ENCODE measurements at regions not wholly inside any gene's neighbourhood (a gene's known extent, or its start where the extent isn't known, plus 50 kb on each side); places are given as distances from the start of the nearest gene placed in this dataset.

DNA sequence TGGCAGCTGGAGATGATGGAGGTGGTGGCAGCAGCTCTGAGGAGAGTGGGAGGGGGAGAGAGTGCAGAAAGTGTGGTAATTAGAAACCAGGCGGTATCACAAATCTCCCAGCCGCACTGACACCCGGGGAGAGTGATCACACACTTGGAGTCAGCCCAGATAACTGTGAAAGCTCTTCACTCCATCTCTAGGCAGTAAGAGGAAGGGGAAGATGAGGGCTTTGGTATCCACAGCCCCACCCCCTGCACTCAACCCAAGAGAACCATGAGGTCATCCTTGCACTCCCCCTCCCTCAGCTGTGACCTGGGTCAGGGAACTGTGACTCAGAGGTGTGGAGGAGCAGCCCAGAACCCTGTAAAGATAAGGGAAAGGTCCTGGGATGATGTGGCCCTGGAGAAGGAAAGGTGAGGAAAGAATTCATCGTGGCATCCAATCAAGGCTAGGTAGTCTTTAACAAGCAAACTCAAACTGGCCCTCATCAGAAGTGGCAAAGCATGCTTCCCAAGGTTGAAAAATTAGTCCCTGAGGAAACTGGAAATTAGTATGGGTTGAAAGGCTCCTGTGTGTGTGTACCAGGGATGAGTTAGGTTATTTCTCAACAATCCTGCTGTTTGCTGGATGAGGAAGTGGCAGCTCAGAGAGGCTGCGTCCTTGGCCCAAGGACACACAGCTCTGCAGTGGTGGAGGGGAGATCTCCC lies 111.0 kb upstream of the LHX5 start:
- intact Hi-C loops (cut with DNase I) = no loop called here
- DNase-seq = no peak

DNA sequence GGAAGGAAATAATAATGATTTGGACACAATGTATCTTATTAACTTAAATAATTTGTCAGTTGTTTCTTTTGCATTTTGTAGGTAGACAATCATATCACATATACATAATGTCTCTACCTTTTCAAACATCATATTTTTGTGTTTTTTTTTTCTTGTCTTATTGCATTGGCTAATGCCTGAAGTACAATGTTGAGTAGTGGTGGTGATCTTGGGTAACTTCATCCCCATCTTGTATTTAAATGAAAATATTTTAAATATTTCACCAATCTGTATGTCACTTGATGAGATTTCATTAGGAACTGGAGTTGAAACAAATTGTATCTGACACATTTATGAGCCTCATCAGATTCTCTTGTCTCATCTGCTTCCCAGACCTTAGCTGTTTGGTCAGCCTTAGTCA lies 109.7 kb upstream of the LHX5 start:
- intact Hi-C loops (cut with DNase I) = no loop called here
- no peak for DNase-seq

DNA sequence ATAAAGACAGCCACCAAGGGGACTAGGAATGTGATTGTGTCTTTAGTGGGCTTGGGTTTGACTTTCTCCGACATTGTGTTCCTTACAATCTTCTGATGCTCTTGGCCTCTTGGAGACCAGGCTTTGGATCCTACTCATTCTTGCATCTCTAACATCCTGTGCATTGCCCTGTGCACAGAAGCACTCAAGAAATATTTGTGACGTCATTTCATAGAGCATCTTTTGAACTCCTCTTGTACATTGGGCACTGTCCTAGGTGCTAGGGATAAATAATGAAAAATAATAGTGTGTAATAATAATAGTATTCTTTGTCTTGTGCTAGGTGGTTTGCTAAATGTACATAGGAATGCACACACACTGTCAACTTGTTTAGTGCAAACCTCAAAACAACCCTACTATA lies 108.8 kb upstream of the LHX5 start:
- intact Hi-C loops (cut with DNase I) = no loop called here
- no peak for DNase-seq

DNA sequence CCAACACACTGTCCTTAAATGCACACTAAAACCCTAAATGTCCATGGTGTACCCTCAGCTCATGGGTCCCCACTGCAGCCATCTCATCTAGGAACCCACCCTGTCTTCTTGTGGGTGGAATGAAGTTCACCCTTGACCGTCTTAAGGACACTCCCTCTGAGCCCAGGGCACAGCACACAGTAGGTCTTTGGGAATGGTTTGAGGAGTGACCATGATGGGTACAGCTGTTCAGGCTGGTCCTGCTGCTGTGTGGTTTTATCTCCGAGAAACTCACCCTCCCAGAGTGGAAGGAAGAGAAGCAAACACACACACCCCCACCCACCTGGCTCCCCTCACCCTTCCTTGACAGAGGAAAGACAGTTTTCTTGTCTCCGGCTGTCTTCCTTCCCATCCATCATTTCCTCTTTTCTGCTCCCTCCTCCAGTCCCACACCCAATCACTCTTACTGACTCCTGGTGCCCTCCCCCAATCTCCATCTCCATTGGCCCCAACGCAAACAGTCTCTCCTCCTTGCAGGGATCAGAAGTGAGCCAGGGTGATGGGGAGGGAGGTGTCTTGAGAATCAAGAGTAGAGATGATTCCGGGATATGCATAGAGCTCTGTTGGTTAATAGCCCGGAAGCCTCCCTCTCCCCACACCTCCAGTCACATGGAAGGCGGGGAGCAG lies 105.9 kb upstream of the LHX5 start:
- intact Hi-C loops (cut with DNase I) = no loop called here
- no peak for DNase-seq

DNA sequence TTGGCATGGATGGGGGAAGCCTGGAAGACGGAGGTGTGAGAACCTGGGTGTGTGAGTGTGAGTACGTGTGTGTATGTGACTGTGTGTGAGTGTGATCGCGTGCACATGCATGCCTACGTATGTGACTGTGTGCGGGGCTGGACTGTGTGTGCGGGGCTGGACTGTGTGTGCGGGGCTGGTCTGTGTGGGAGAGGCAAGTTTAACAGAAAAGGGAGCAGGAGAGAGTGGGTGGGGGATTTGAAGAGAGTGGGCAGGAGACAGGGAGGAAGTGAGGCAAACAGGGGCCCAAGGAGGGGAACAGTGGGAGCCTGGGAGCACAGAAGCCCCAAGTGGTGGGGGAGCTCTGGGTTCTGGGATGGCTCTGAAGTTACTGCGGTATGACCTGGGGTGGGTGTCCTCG lies 103.7 kb upstream of the LHX5 start:
- intact Hi-C loops (cut with DNase I) = no loop called here
- DNase-seq = no peak

DNA sequence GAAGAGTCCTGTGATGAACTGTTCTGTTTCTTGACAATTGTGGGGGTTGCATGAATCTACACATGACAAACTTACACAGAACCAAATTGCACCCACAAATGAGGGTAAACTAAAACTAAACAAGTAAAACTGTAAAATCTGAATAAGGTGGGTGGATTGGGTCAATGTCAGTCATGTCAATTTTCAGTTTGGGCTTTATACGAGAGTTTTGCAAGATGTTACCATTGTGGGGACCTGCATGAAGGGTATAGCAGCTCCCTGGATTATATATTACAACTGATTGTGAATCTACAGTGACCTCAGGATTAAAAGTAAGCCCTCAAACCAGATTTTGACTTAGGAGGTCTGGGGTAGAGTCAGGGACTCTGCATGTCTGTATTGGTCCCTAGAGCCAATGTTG lies 101.5 kb upstream of the LHX5 start:
- intact Hi-C loops (cut with DNase I) = no loop called here
- DNase-seq = no peak

DNA sequence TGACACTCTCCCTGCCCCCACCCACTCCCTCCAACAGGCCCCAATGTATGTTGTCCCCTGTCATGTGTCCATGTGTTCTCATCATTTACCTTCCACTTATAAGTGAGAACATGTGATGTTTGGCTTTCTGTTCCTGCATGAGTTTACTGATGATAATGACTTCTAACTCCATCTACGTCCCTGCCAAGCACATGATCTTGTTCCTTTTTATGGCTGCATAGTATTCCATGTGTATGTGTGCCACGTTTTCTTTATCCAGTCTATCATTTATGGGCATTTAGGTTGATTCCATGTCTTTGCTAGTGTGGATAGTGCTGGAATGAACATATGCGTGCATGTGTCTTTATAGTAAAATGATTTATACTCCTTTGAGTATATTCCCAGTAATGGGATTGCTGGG lies 100.0 kb upstream of the LHX5 start:
- intact Hi-C loops (cut with DNase I) = no loop called here
- DNase-seq = no peak

DNA sequence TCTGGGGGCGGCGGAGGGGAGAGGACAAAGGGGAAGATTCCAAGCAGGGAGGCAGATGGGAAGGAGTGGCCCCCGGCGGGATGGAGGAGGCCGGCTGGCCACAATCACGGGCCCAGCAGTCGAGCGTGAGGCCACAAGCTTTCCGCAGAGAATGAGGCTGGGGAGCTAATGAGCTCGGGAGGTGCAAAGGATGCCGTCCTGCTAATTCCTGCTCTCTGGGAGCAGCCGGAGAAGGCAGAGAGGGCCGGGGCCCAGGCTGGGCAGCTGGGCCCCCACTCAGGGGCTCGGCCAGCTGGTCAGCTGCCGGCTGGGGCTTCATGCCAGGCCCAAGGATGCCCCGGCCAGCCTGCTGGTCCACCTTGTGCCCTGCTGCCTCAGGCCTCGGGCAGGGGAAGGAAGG lies 98.1 kb upstream of the LHX5 start:
- intact Hi-C loops (cut with DNase I) = no loop called here
- no peak for DNase-seq

DNA sequence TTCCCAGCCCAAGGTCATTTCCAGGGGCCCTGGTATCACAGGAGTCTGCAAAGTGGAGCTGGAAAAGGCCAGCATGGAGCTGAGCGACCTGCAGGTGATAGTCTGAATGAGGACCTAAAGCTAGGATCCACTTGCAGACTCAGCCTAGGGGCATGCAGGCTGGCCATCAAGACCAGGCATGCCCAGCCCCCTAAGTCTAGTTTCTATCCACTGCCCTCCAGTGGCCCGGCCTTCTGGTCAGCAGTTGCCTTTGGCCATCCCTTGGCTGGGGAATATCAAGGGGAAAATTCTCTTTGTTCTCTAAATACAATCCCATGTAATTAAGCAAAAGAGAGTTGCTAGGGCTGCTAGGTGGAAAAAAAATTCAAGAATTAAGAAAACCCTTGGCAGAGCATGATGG lies 96.3 kb upstream of the LHX5 start:
- DNase-seq = no peak
- intact Hi-C loops (cut with DNase I) = no loop called here

DNA sequence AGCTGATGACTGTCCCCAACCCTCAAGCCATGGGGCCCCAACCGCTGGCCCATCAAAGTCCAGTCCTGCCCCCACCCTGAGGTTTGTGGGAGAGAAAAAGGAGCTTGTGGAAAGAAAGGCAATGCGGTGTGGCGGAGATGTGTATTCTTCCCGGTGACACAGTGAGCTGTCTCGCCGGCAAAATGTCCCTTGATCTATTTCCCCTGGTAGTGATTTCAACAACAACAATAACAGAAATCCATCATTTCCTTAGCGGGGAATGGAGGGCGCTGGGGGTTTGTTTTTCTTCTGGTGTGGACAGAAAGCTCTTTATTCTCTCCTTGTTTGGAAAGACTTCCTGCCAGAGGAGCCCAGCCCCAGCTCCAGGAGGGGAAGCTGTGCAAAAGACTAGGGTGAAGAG lies 93.7 kb upstream of the LHX5 start:
- intact Hi-C loops (cut with DNase I) = no loop called here
- no peak for DNase-seq

DNA sequence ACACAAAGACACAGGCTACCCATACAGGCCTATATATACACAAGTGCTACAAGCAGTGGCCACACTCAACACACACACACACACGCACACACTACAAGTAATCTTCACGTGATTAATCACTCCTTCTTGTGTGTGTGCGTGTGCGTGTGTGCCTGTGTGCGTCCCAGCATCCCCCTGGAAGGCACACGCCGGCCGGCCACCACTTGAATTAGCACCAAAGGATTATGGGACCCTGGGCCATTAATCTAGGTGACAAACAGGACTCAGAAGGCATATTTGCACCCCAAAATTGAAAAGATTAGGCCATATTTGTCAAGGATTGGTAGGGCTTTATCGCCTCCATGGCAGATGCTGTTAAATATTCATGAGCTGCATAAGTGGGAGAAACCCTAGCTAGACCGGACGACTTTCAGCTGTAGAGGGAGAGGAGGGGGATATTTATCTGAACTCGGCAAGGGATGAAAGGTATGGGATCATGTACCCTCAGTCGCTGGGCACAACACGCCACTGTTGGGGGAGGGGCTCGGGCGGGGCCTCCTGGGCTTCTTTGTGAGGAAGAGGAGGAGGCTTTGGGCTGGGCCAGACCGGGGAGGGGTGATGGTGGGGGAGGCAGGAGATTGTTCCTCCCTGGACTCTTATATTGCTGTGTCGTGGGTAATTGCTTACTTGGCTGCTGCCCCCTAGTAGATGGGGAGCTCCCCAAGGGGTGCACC lies 89.6 kb upstream of the LHX5 start:
- no peak for DNase-seq
- intact Hi-C loops (cut with DNase I) = no loop called here

DNA sequence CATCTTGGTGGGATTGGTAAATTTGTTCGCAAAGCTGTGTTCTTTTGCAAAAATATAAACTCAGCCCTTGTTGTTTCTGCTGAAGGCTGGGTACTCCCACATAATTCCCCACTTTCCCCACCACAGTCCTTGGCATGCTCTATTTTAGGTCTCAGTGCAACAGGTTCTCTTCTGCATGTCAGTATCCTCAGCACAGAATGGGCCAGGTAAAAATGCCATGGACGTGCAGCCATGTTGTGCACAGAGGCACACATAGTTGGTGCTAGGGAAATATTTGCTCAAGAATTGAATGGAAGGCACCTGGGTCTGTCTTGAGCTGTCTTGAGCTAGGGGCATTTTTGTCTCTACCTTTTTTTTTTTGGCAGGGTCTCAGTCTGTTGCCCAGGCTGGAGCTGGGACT lies 87.8 kb upstream of the LHX5 start:
- no peak for DNase-seq
- intact Hi-C loops (cut with DNase I) = no loop called here

DNA sequence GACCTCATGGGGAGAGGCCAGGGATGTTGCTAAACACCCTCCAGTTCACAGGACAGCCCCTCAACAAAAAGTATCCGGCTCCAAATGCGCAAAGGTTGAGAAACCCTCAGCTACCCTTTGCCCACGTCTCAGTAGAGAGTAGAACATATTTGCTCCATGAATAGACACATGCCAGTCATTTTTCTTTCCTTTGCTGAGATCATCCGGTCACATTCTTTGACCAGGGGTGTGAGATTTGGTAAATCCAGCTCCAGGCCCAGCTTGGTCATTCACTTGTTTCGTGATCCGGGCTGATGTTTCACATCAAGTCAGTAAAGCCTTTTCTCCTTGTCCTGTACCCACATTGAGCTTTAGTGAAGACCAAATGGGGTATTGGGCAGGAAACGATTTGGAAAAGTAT lies 83.6 kb upstream of the LHX5 start:
- intact Hi-C loops (cut with DNase I) = no loop called here
- DNase-seq = no peak

DNA sequence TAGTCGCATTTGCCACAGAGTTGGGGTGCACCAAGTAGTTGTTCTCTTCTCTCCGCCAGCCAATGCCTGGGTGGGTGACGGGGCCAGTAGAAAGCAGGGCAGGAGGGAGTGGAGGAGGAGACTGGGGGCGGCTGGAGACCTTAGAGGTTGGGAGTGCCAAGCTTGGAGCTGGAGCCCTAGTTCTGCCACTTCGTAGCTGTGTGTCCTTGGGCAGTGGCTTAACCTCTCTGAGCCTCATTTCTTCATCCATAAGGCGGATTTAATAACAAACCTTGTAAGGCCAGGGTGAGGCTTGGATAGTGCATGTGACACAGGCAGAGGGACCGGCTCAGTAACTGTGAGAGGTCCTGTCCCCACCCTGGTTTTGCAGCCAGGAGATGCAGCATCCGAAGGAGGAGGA lies 81.1 kb upstream of the LHX5 start:
- intact Hi-C loops (cut with DNase I) = no loop called here
- DNase-seq = no peak

DNA sequence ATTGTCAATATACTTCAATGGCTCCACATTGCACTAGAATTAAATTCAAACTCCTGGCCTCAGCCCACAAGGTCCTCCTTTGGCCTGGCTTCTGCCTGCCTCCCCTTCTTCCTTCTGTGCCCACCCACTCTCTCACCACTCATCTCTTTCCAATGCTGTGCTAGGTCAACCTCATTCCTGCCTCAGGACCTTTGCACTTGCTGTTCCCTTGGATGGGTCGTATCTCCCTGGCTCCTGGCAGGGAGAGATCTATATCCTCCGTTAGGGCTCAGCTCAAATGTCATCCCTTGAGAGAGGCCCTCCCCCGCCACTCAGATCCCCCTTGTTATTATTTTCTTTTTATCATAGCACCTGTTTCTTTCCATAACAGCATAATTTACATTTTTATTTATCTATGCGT lies 79.9 kb upstream of the LHX5 start:
- intact Hi-C loops (cut with DNase I) = no loop called here
- DNase-seq = no peak

DNA sequence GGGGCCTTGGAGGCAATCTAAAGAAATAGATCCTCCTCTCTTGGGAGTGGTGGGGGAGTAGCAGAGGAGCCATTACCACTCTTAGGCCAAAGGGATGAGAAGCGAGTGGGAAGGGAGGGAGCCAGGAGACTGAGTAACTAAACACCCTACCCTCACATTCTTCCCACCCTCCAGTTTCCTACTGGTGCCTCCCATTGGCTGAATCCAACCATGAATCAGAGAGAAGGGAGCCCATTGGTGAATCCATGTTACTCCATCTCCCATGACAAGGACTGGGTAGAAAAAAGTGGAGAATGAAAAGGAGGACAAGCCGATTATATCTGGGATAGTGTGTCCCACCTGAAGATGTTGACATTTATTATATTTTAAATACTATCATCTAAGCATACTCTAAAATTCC lies 76.8 kb upstream of the LHX5 start:
- intact Hi-C loops (cut with DNase I) = no loop called here
- no peak for DNase-seq

DNA sequence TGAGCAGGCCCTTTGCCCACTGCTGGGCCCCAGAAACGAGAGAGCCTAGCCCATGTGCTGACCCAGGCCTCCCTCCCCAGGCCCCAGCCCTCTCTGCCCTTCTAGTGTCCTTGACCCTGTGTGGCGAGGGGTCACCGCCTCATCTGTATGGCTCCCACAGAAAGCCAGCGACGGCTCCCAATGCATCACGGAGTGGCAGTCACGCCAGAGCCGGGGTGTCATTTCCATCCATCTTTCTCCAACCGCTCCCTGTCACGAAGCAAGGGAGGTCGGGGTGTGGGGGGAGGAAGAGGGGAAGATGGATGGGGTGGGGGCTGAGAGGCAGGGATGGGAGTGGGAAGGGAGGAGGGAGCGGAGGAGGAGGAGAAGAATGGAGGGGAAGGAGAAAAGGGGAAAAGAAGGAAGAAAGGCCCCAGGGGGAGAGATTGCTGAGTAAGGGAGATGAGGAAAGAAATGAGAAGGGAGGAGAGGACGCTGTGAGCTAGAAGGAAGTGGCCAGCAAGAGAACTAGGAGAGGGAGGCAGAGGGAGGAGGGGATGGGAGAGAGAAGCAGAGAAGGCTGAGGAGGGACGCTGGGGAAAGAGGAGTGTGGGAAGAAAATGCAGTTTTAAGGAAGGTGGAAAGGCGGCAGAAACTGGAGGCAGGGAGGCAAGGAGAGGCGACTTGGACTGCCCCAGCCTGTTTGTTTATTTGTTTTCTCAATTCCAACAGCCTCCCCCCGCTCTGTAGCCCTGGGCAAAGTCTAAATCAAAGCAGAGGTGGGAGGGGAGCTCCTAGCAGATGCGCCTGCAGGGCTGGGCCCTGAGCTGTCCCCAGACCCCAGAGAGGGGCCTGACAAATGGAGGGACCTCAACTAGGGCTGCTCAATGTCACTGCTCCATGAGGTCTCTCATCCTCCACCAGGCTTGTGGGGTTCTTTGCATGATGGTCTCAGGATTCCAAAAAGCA lies 75.5 kb upstream of the LHX5 start:
- no peak for DNase-seq
- intact Hi-C loops (cut with DNase I) = no loop called here

DNA sequence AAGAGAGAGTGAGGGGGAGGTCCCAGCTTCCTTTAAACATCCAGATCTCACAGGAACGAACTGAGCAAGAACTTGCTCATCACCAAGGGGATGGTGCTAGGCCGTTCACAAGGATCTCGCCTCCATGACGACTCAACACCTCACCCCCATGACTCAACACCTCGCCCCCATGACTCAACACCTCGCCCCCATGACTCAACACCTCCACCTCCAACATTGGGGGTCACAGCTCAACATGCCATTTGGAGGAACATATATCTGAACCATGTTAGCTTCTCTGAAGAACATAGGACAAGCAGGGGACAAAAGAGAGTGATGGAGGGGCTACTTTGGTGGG lies 66.0 kb upstream of the LHX5 start:
- intact Hi-C loops (cut with DNase I) = no loop called here
- peak in 1 of 10 donors; percentile 26 for DNase-seq

DNA sequence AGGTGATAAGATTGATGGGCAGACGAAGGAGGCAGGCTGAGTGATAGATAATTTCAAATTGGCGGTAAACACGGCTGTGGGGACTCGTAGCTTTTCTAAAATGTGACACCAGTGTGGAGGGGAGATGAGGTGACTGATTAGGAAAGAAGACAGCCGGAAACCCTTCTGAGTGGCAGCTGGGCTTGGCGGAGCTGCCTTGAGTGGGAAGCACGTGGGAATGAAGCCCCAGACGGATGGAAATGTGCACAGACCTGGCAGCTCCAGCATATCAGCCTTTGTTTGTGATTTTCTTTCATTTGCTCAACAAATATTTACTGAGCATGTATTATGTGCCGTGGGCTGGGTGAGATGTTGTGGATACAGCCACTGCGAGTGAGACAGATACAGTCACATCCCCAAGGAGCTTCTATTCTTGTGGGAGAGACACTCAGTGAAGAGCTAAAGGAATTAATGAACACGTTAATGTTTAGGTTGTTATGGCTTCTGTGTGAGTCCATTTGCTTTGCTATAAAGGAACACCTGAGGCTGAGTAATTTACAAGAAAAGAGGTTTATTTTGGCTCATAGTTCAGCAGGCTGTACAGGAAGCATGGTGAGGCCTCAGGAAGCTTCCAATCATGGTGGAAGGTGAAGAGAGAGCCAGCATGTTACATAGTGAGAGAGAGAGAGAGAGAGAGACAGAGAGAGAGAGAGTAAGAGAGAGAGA lies 65.5 kb upstream of the LHX5 start:
- intact Hi-C loops (cut with DNase I) = no loop called here
- no peak for DNase-seq

DNA sequence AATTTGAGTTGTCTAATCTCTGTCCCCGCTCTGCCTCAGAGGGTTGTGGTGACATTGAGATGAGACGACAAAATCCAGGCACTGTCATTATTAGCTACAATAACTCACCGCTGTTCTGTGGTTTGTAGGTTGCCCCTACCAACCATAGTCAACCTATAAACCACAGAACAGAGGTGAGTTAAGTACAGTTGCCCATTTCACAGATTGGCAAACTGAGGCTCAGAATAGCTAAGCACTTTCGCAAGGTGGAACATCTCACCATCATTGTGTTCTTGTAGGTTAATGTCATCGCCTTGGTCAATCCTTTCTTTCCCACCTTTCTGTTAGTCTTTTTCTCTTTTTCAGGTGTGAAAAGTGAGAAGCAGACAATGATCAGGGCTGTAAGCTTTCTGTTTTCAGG lies 63.4 kb upstream of the LHX5 start:
- intact Hi-C loops (cut with DNase I) = no loop called here
- DNase-seq = no peak

DNA sequence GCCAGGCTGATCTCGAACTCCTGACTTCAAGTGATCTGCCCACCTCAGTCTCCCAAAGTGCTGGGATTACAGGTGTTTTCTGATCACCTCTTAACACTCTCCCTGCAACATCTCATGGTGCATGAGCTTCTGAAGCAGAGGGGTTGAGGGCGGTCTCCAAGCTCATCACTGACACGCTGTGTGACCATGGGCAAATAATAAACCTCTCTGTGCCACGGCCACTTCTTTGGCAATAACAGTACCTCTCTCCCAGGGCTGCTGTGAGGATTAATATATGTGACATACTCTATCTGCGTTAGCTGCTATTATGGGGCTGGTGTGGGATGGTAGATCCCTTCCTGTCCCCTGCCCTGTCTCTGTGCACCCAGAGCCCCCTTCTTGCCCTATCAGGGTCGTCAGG lies 62.9 kb upstream of the LHX5 start:
- intact Hi-C loops (cut with DNase I) = no loop called here

More for the DNA sequence above, 62.9 kb upstream of the LHX5 start:
- peak in 1 of 10 donors; percentile 10 for DNase-seq

Measured in posterior cingulate gyrus (tissue), 11 donors.